ENCODE measurements at regions not wholly inside any gene's neighbourhood (a gene's known extent, or its start where the extent isn't known, plus 50 kb on each side); places are given as distances from the start of the nearest gene placed in this dataset.

DNA sequence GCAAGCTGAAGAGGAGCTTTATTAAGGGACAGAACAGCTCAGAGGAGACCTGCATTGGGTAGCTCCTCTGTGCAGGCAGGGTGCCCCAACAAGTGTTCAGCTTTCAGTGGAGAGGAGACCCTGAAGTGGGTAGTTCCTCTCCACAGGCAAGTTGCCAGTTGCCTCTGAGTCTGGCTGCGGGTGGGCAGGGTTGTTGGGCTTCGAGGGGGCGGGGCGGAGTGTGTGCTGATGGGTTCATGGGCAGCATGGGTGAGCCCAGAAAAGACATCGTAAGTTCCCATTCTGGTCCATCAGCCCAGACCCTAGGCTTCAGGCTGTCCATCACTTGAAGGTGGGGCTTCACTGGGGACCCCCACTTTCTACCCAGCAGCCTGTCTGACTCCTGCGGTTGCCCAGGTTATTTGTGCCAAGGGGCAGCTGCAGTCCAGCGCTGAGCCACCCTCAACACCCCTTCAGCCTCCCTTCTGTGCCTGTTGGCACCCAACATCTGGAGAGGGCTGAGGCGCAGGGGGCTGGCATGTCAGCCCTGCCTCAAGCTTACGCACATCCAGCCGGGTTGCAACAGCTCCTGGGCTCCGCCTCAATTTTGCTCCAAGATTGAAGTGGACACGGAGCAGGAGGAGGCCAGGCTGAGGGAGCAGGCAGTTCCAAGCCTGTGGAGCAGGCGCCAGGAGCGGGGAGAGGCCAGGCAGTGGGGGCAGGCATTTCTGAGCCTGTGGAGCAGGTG, 350.5 kb upstream of the PCDH20 start:
- Histone ChIP-seq H2AFZ (ENCODE audit: low read length) (no peak overlapping the region), H3K27me3 (ENCODE audit: control insufficient read depth in 1 of 2, insufficient read depth in 2 of 2, low read length in 2 of 2) (no peaks in the 10 kb centered on the region), H3K27ac (ENCODE audit: extremely low read length, insufficient read depth, low read length) (no peak overlapping the region), H3K4me3 (replicated peaks in 1 of 3; ENCODE audit: insufficient read depth in 1 of 3, low read depth in 2 of 3, low read length in 3 of 3) (no peak overlapping the region), H3K79me2 (ENCODE audit: insufficient read depth, low read length) (no peaks in the 10 kb centered on the region), H4K20me1 (ENCODE audit: insufficient read depth, low read length) (no peaks in the 10 kb centered on the region), H3K4me1 (ENCODE audit: insufficient read depth, low read length) (no peaks in the 10 kb centered on the region), H3K36me3 (replicated peaks in 1 of 2; ENCODE audit: control insufficient read depth in 1 of 2, insufficient read depth in 2 of 2, low read length in 2 of 2) (no peaks in the 10 kb centered on the region), H3K9me3 (ENCODE audit: low read length) (no peaks in the 10 kb centered on the region), H3K4me2 (ENCODE audit: low read depth, low read length) (no peak overlapping the region), H3K9ac (ENCODE audit: insufficient read depth, low read depth, low read length) (no peak overlapping the region)
- FAIRE-seq (no peak), ATAC-seq (no peak), DNase-seq (ENCODE audit: low spot score) (no peak)
- no TSS peak for BruUV-seq (replicated peaks)
- ChIA-PET CTCF (ENCODE audit: low intra/inter-chr PET ratio, low total read pairs) (no interaction called here), POLR2A (no interaction called here)
- 35% methylated on average over 4 of the region's 14 CpGs for WGBS (ENCODE audit: low lambda C conversion rate)
- in situ Hi-C loops (cut with HindIII; ENCODE audit: extremely low pct_ligation_motif_present, low pct_unique_long_range_greater_than_20kb) (no loop called here), intact Hi-C loops (cut with micrococcal nuclease; ENCODE audit: unreplicated experiment) (no loop called here)
- TF ChIP-seq ARID5B (CRISPR knock-in tag; IDR thresholded peaks at IDR 0.05) (no peak), ZNF234 (CRISPR knock-in tag; conservative IDR thresholded peaks at IDR 0.05) (no peak), ZNF484 (CRISPR knock-in tag; IDR thresholded peaks at IDR 0.05; ENCODE audit: borderline replicate concordance, low read depth) (no peak), FOXP1 (IDR thresholded peaks at IDR 0.05) (no peak), FOXP1 (CRISPR knock-in tag; IDR thresholded peaks at IDR 0.05) (no peak), ZNF781 (CRISPR knock-in tag; IDR thresholded peaks at IDR 0.05; ENCODE audit: borderline replicate concordance, not compliant biosample characterization) (no peak), NFE2 (CRISPR knock-in tag; IDR thresholded peaks at IDR 0.05) (no peak), SP1 (IDR thresholded peaks at IDR 0.05) (no peak), SP1 (CRISPR knock-in tag; IDR thresholded peaks at IDR 0.05) (no peak), FOXK2 (IDR thresholded peaks at IDR 0.05) (no peak), ZBTB34 (CRISPR knock-in tag; IDR thresholded peaks at IDR 0.05) (no peak)
- TF ChIP-seq, protein P1, sequence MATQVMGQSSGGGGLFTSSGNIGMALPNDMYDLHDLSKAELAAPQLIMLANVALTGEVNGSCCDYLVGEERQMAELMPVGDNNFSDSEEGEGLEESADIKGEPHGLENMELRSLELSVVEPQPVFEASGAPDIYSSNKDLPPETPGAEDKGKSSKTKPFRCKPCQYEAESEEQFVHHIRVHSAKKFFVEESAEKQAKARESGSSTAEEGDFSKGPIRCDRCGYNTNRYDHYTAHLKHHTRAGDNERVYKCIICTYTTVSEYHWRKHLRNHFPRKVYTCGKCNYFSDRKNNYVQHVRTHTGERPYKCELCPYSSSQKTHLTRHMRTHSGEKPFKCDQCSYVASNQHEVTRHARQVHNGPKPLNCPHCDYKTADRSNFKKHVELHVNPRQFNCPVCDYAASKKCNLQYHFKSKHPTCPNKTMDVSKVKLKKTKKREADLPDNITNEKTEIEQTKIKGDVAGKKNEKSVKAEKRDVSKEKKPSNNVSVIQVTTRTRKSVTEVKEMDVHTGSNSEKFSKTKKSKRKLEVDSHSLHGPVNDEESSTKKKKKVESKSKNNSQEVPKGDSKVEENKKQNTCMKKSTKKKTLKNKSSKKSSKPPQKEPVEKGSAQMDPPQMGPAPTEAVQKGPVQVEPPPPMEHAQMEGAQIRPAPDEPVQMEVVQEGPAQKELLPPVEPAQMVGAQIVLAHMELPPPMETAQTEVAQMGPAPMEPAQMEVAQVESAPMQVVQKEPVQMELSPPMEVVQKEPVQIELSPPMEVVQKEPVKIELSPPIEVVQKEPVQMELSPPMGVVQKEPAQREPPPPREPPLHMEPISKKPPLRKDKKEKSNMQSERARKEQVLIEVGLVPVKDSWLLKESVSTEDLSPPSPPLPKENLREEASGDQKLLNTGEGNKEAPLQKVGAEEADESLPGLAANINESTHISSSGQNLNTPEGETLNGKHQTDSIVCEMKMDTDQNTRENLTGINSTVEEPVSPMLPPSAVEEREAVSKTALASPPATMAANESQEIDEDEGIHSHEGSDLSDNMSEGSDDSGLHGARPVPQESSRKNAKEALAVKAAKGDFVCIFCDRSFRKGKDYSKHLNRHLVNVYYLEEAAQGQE (IDR thresholded peaks at IDR 0.05; ENCODE audit: borderline replicate concordance in 1 of 2, low read depth in 1 of 2, low read length in 2 of 2), result no peak
- TF ChIP-seq, protein P2, sequence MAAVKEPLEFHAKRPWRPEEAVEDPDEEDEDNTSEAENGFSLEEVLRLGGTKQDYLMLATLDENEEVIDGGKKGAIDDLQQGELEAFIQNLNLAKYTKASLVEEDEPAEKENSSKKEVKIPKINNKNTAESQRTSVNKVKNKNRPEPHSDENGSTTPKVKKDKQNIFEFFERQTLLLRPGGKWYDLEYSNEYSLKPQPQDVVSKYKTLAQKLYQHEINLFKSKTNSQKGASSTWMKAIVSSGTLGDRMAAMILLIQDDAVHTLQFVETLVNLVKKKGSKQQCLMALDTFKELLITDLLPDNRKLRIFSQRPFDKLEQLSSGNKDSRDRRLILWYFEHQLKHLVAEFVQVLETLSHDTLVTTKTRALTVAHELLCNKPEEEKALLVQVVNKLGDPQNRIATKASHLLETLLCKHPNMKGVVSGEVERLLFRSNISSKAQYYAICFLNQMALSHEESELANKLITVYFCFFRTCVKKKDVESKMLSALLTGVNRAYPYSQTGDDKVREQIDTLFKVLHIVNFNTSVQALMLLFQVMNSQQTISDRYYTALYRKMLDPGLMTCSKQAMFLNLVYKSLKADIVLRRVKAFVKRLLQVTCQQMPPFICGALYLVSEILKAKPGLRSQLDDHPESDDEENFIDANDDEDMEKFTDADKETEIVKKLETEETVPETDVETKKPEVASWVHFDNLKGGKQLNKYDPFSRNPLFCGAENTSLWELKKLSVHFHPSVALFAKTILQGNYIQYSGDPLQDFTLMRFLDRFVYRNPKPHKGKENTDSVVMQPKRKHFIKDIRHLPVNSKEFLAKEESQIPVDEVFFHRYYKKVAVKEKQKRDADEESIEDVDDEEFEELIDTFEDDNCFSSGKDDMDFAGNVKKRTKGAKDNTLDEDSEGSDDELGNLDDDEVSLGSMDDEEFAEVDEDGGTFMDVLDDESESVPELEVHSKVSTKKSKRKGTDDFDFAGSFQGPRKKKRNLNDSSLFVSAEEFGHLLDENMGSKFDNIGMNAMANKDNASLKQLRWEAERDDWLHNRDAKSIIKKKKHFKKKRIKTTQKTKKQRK (IDR thresholded peaks at IDR 0.05; ENCODE audit: low read length), result no peak
